Activated naive CD8-positive, alpha-beta T cell treated with anti-CD3 and anti-CD28 coated beads, Interleukin-2, amount 10 ng/mL, durations not matched to agents 7 days and 5 days (primary cell): ENCODE measurements at regions not wholly inside any gene's neighbourhood (a gene's known extent, or its start where the extent isn't known, plus 50 kb on each side); places are given as distances from the start of the nearest gene placed in this dataset.

ENCODE experiments used
- ATAC-seq: fragments of 150-1000 bp; cut with Tn5 transposase; one replicate; pipeline ENCODE4 v1.10.0; 2021; ENCODE audit warnings: low read depth, moderate library complexity
- POLR2A ChIA-PET: fragments of 350-600 bp; sonication (Branson Sonifier 250); formaldehyde crosslinking; loops from one replicate; lab custom pipeline; 2021; ENCODE audit warnings: antibody characterized with exemption; lab: Charles Lee
- DNase-seq: peaks from one replicate; pipeline ENCODE4 v3.0.0; 2021
- H3K27ac Mint-ChIP-seq: one replicate; pipeline ENCODE4 v1.8.0; 2022; ENCODE audit warnings: mild to moderate bottlenecking, mixed read lengths
- H3K27me3 Mint-ChIP-seq: one replicate; pipeline ENCODE4 v1.8.0; 2022; ENCODE audit warnings: mild to moderate bottlenecking, moderate library complexity, mixed read lengths
- H3K36me3 Mint-ChIP-seq: one replicate; pipeline ENCODE4 v1.8.0; 2021; ENCODE audit warnings: mild to moderate bottlenecking, mixed read lengths
- H3K4me1 Mint-ChIP-seq: one replicate; pipeline ENCODE4 v1.8.0; 2021; ENCODE audit warnings: mixed read lengths
- H3K4me3 Mint-ChIP-seq: one replicate; pipeline ENCODE4 v1.8.0; 2022; ENCODE audit warnings: mild to moderate bottlenecking, moderate library complexity, mixed read lengths
- H3K9me3 Mint-ChIP-seq: one replicate; pipeline ENCODE4 v1.8.0; 2021; ENCODE audit warnings: mixed read lengths

- Mint-ChIP-seq H3K4me3 (no peak overlapping the region), H3K27me3 (peaks cover 6% of the 10 kb centered on the region), H3K4me1 (no peaks in the 10 kb centered on the region), H3K9me3 (no peaks in the 10 kb centered on the region), H3K36me3 (no peaks in the 10 kb centered on the region), H3K27ac (no peak overlapping the region)
- no peak for DNase-seq
- no peak for ATAC-seq
- POLR2A ChIA-PET: no interaction called here
These were observed 92.8 kb upstream of the SLC38A4 start for GRCh38 chr12:46918631-46919030.

GRCh38 chr12:46919666-46920400 lies 94.0 kb upstream of the SLC38A4 start:
- Mint-ChIP-seq H3K36me3 (no peaks in the 10 kb centered on the region), H3K4me3 (no peak overlapping the region), H3K27ac (no peak overlapping the region), H3K9me3 (no peaks in the 10 kb centered on the region), H3K4me1 (no peaks in the 10 kb centered on the region), H3K27me3 (peaks cover 6% of the 10 kb centered on the region)
- DNase-seq (no peak), ATAC-seq (no peak)
- POLR2A ChIA-PET: no interaction called here

GRCh38 chr12:46920499-46920898 lies 94.7 kb upstream of the SLC38A4 start:
- no peak for DNase-seq
- Mint-ChIP-seq H3K27me3 (peaks cover 12% of the 10 kb centered on the region), H3K36me3 (no peaks in the 10 kb centered on the region), H3K9me3 (no peaks in the 10 kb centered on the region), H3K27ac (no peak overlapping the region), H3K4me3 (no peak overlapping the region), H3K4me1 (no peaks in the 10 kb centered on the region)
- POLR2A ChIA-PET: no interaction called here
- no peak for ATAC-seq

- Mint-ChIP-seq H3K27me3 (peaks cover 16% of the 10 kb centered on the region), H3K9me3 (no peaks in the 10 kb centered on the region), H3K27ac (no peak overlapping the region), H3K36me3 (no peaks in the 10 kb centered on the region), H3K4me3 (no peak overlapping the region), H3K4me1 (no peaks in the 10 kb centered on the region)
- ATAC-seq (no peak), DNase-seq (no peak)
- POLR2A ChIA-PET: no interaction called here
These were observed 95.4 kb upstream of the SLC38A4 start for GRCh38 chr12:46921048-46921763.

- Mint-ChIP-seq H3K27ac (no peak overlapping the region), H3K9me3 (no peaks in the 10 kb centered on the region), H3K4me3 (no peak overlapping the region), H3K4me1 (no peaks in the 10 kb centered on the region), H3K27me3 (peaks cover 15% of the 10 kb centered on the region), H3K36me3 (no peaks in the 10 kb centered on the region)
- no peak for DNase-seq
- POLR2A ChIA-PET: no interaction called here
- no peak for ATAC-seq
These were observed 96.0 kb upstream of the SLC38A4 start for GRCh38 chr12:46921764-46922133.

- DNase-seq (no peak), ATAC-seq (no peak)
- Mint-ChIP-seq H3K9me3 (no peaks in the 10 kb centered on the region), H3K36me3 (no peaks in the 10 kb centered on the region), H3K27me3 (peaks cover 24% of the 10 kb centered on the region), H3K4me1 (no peaks in the 10 kb centered on the region), H3K4me3 (no peak overlapping the region), H3K27ac (no peak overlapping the region)
- POLR2A ChIA-PET: no interaction called here
These were observed 100.7 kb upstream of the SLC38A4 start for GRCh38 chr12:46926526-46926925.

GRCh38 chr12:46930101-46930500 lies 104.3 kb upstream of the SLC38A4 start:
- H3K27me3 Mint-ChIP-seq: peaks cover 29% of the 10 kb centered on the region
- H3K36me3 Mint-ChIP-seq: no peaks in the 10 kb centered on the region
- ATAC-seq: no peak
- H3K9me3 Mint-ChIP-seq: no peaks in the 10 kb centered on the region
- no peak overlapping the region for H3K27ac Mint-ChIP-seq
- DNase-seq: no peak
- no peaks in the 10 kb centered on the region for H3K4me1 Mint-ChIP-seq
- POLR2A ChIA-PET: no interaction called here
- no peak overlapping the region for H3K4me3 Mint-ChIP-seq

GRCh38 chr12:46933947-46934346 lies 108.2 kb upstream of the SLC38A4 start:
- no peak overlapping the region for H3K27ac Mint-ChIP-seq
- H3K4me3 Mint-ChIP-seq: no peak overlapping the region
- DNase-seq: no peak
- H3K4me1 Mint-ChIP-seq: no peaks in the 10 kb centered on the region
- ATAC-seq: no peak
- H3K27me3 Mint-ChIP-seq: peaks cover 34% of the 10 kb centered on the region
- POLR2A ChIA-PET: no interaction called here
- no peaks in the 10 kb centered on the region for H3K36me3 Mint-ChIP-seq
- no peaks in the 10 kb centered on the region for H3K9me3 Mint-ChIP-seq

GRCh38 chr12:46934374-46935111 lies 108.7 kb upstream of the SLC38A4 start:
- DNase-seq (no peak), ATAC-seq (no peak)
- no peaks in the 10 kb centered on the region for H3K4me1 Mint-ChIP-seq
- no peaks in the 10 kb centered on the region for H3K36me3 Mint-ChIP-seq
- POLR2A ChIA-PET: no interaction called here
- H3K4me3 Mint-ChIP-seq: no peak overlapping the region
- H3K9me3 Mint-ChIP-seq: no peaks in the 10 kb centered on the region
- H3K27me3 Mint-ChIP-seq: peaks cover 34% of the 10 kb centered on the region
- H3K27ac Mint-ChIP-seq: no peak overlapping the region

GRCh38 chr12:46935271-46935847 lies 109.6 kb upstream of the SLC38A4 start:
- H3K27ac Mint-ChIP-seq: no peak overlapping the region
- POLR2A ChIA-PET: no interaction called here
- no peak overlapping the region for H3K4me3 Mint-ChIP-seq
- no peaks in the 10 kb centered on the region for H3K36me3 Mint-ChIP-seq
- no peaks in the 10 kb centered on the region for H3K4me1 Mint-ChIP-seq
- peaks cover 30% of the 10 kb centered on the region for H3K27me3 Mint-ChIP-seq
- no peaks in the 10 kb centered on the region for H3K9me3 Mint-ChIP-seq
- ATAC-seq: no peak
- DNase-seq: no peak

GRCh38 chr12:46936042-46936441 lies 110.2 kb upstream of the SLC38A4 start:
- no peaks in the 10 kb centered on the region for H3K36me3 Mint-ChIP-seq
- no peak overlapping the region for H3K27ac Mint-ChIP-seq
- ATAC-seq: no peak
- H3K9me3 Mint-ChIP-seq: no peaks in the 10 kb centered on the region
- H3K4me3 Mint-ChIP-seq: no peak overlapping the region
- H3K27me3 Mint-ChIP-seq: peaks cover 26% of the 10 kb centered on the region
- H3K4me1 Mint-ChIP-seq: no peaks in the 10 kb centered on the region
- no peak for DNase-seq
- POLR2A ChIA-PET: no interaction called here

- no peaks in the 10 kb centered on the region for H3K36me3 Mint-ChIP-seq
- POLR2A ChIA-PET: no interaction called here
- peaks cover 15% of the 10 kb centered on the region for H3K27me3 Mint-ChIP-seq
- DNase-seq (no peak), ATAC-seq (no peak)
- H3K27ac Mint-ChIP-seq: no peak overlapping the region
- H3K4me3 Mint-ChIP-seq: no peak overlapping the region
- no peaks in the 10 kb centered on the region for H3K4me1 Mint-ChIP-seq
- H3K9me3 Mint-ChIP-seq: peaks cover 2% of the 10 kb centered on the region
These were observed 112.4 kb upstream of the SLC38A4 start for GRCh38 chr12:46938071-46938678.

- Mint-ChIP-seq H3K9me3 (peaks cover 2% of the 10 kb centered on the region), H3K4me3 (no peak overlapping the region), H3K36me3 (no peaks in the 10 kb centered on the region), H3K4me1 (no peaks in the 10 kb centered on the region), H3K27ac (no peak overlapping the region), H3K27me3 (peaks cover 1% of the 10 kb centered on the region)
- DNase-seq (no peak), ATAC-seq (no peak)
- POLR2A ChIA-PET: no interaction called here
These were observed 116.2 kb upstream of the SLC38A4 start for GRCh38 chr12:46941981-46942380.
